Fibroblast of lung (primary cell): ENCODE measurements at regions not wholly inside any gene's neighbourhood (a gene's known extent, or its start where the extent isn't known, plus 50 kb on each side); places are given as distances from the start of the nearest gene placed in this dataset.

Source experiments
- DNase-seq, 2 donors: peaks; one replicate each; pipeline versions ENCODE4 v3.0.0 to v3.0.0-alpha.2; 2010; ENCODE audit warnings: low read depth in 2 of 2
- H2AFZ ChIP-seq: 2 replicates; pipeline ENCODE4 v1.5.1; 2012; ENCODE audit warnings: low read length, control low read depth, inconsistent platforms
- H3K27ac ChIP-seq: 2 replicates; pipeline ENCODE4 v1.5.1; 2011; ENCODE audit warnings: low read length, control low read depth; ENCODE audit not compliant: insufficient read depth
- H3K27me3 ChIP-seq: 2 replicates; pipeline ENCODE4 v1.5.1; 2011; ENCODE audit warnings: mild to moderate bottlenecking, low read length; ENCODE audit not compliant: control insufficient read depth, insufficient read depth
- H3K36me3 ChIP-seq: 2 replicates; pipeline ENCODE4 v1.5.1; 2011; ENCODE audit warnings: low read length; ENCODE audit not compliant: control insufficient read depth, insufficient read depth
- H3K4me1 ChIP-seq: 2 replicates; pipeline ENCODE4 v1.5.1; 2011; ENCODE audit warnings: low read length; ENCODE audit not compliant: control insufficient read depth, insufficient read depth; ENCODE audit errors: extremely low read depth
- H3K4me2 ChIP-seq: 2 replicates; pipeline ENCODE4 v1.5.1; 2011; ENCODE audit warnings: low read length, control low read depth; ENCODE audit not compliant: insufficient read depth; ENCODE audit errors: extremely low read depth
- H3K4me3 ChIP-seq, 4 experiments: fragments of 200-600 bp in 1 of 4; sonication (generic) in 1 of 4; replicated peaks in 1 of 4; 2 replicates each; pipeline ENCODE4 v1.5.1; 2011 to 2016; ENCODE audit warnings: low read length in 4 of 4, low read depth in 3 of 4, mild to moderate bottlenecking in 3 of 4, control low read depth in 2 of 4, inconsistent platforms in 1 of 4, mixed read lengths in 1 of 4; ENCODE audit not compliant: insufficient read depth in 1 of 4; ENCODE audit errors: control extremely low read depth in 1 of 4
- H3K79me2 ChIP-seq: 2 replicates; pipeline ENCODE4 v1.5.1; 2012; ENCODE audit warnings: mild to moderate bottlenecking, low read length, inconsistent platforms; ENCODE audit not compliant: control insufficient read depth, insufficient read depth
- H3K9ac ChIP-seq: 2 replicates; pipeline ENCODE4 v1.5.1; 2011; ENCODE audit warnings: mild to moderate bottlenecking, low read length, control low read depth; ENCODE audit not compliant: insufficient read depth
- H3K9me3 ChIP-seq: 2 replicates; pipeline ENCODE4 v1.5.1; 2012; ENCODE audit warnings: low read depth, low read length; ENCODE audit not compliant: control insufficient read depth, insufficient read depth
- H4K20me1 ChIP-seq: 2 replicates; pipeline ENCODE4 v1.5.1; 2011; ENCODE audit warnings: low read length; ENCODE audit not compliant: control insufficient read depth, insufficient read depth; ENCODE audit errors: extremely low read depth
- CTCF ChIP-seq, 2 donors: IDR thresholded peaks in 1 of 2; conservative IDR thresholded peaks in 1 of 2; 1 replicate in 1 of 2; 2 replicates in 1 of 2; pipeline ENCODE4 v1.5.1; 2011 to 2012; ENCODE audit warnings: low read length in 2 of 2, control low read depth in 1 of 2, inconsistent platforms in 1 of 2, low read depth in 1 of 2, mild to moderate bottlenecking in 1 of 2
- EZH2 ChIP-seq: IDR thresholded peaks from 2 replicates; pipeline ENCODE4 v1.5.1; 2012; ENCODE audit warnings: low read length, control low read depth, mild to moderate bottlenecking; ENCODE audit errors: missing control alignments

DNA sequence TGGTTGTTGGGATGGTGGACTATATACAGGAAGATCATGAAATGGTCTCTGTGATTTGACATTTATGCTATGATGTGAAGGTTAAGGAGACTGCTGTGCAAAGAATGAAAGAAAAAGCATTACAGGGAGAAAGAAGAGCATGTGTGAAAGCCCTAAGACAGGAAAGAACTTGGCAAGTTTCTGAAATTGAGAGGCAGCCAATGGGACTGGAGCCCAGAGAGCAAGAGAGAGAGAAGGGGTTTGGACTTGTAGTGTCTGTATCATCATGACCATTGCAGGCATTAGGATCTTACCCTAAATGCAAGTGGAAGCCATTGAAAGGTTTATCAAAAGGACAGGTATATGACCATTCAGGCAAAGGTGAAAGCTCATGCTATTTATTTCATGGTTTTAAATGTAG is 147.1 kb downstream of the NAA11 start:
- no peak overlapping the region for H3K27ac ChIP-seq
- no peak overlapping the region for H2AFZ ChIP-seq
- no peaks in the 10 kb centered on the region for H3K9me3 ChIP-seq
- H3K36me3 ChIP-seq: no peaks in the 10 kb centered on the region
- H3K79me2 ChIP-seq: no peaks in the 10 kb centered on the region
- H3K9ac ChIP-seq: no peak overlapping the region
- H3K27me3 ChIP-seq: no peaks in the 10 kb centered on the region
- peak; percentile 1 to 52 for DNase-seq
- no peaks in the 10 kb centered on the region for H4K20me1 ChIP-seq
- no peak for TF ChIP-seq CTCF (conservative IDR thresholded peaks at IDR 0.05 in 1 of 2, IDR thresholded peaks at IDR 0.05 in 1 of 2; ENCODE audit: low read depth in 1 of 2, low read length in 2 of 2)
- TF ChIP-seq EZH2: no peak
- no peak overlapping the region for H3K4me3 ChIP-seq
- no peaks in the 10 kb centered on the region for H3K4me1 ChIP-seq
- no peak overlapping the region for H3K4me2 ChIP-seq

DNA sequence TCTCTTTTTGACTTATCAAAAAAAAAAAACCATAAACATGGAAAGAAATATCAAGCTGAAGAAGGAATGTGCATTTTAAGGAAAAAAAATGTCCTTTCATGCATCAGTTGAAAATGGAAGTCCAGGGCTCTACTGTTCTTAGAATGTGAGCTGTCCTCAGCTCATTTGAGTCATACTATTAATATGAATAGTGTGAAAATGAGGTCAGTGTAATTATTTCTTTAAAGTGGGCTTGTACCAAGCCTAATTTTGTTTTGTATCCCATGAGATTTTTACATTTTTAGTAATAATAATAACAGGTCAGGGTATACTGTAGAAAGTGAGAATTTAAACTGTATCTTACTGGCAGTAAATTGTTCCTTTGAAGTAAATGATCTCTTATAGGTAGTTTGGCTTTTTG is 148.5 kb downstream of the NAA11 start:
- Histone ChIP-seq H3K4me2 (no peak overlapping the region), H3K9me3 (no peaks in the 10 kb centered on the region), H3K79me2 (no peaks in the 10 kb centered on the region), H3K27me3 (no peaks in the 10 kb centered on the region), H4K20me1 (no peaks in the 10 kb centered on the region), H3K4me3 (no peak overlapping the region), H3K36me3 (no peaks in the 10 kb centered on the region), H3K27ac (no peak overlapping the region), H2AFZ (no peak overlapping the region), H3K9ac (no peak overlapping the region), H3K4me1 (no peaks in the 10 kb centered on the region)
- DNase-seq: no peak
- no peak for TF ChIP-seq CTCF (conservative IDR thresholded peaks at IDR 0.05 in 1 of 2, IDR thresholded peaks at IDR 0.05 in 1 of 2; ENCODE audit: low read depth in 1 of 2, low read length in 2 of 2)
- TF ChIP-seq EZH2: no peak

- Histone ChIP-seq H2AFZ (no peak overlapping the region), H3K4me2 (no peak overlapping the region), H3K9ac (no peak overlapping the region), H4K20me1 (no peaks in the 10 kb centered on the region), H3K4me3 (no peak overlapping the region), H3K27ac (no peak overlapping the region), H3K27me3 (no peaks in the 10 kb centered on the region), H3K4me1 (no peaks in the 10 kb centered on the region), H3K9me3 (no peaks in the 10 kb centered on the region), H3K36me3 (no peaks in the 10 kb centered on the region), H3K79me2 (no peaks in the 10 kb centered on the region)
- no peak for DNase-seq
- TF ChIP-seq CTCF (conservative IDR thresholded peaks at IDR 0.05 in 1 of 2, IDR thresholded peaks at IDR 0.05 in 1 of 2; ENCODE audit: low read depth in 1 of 2, low read length in 2 of 2) (no peak), EZH2 (no peak)
These were observed 149.5 kb downstream of the NAA11 start for GRCh38 chr4:79176351-79176750.
